ENCODE measurements at regions not wholly inside any gene's neighbourhood (a gene's known extent, or its start where the extent isn't known, plus 50 kb on each side); places are given as distances from the start of the nearest gene placed in this dataset.
"Not testable (repeated sequence)": the region's sequence is repeated elsewhere in the genome, so short reads cannot be mapped to it uniquely, and the experiment has no call there.

DNA sequence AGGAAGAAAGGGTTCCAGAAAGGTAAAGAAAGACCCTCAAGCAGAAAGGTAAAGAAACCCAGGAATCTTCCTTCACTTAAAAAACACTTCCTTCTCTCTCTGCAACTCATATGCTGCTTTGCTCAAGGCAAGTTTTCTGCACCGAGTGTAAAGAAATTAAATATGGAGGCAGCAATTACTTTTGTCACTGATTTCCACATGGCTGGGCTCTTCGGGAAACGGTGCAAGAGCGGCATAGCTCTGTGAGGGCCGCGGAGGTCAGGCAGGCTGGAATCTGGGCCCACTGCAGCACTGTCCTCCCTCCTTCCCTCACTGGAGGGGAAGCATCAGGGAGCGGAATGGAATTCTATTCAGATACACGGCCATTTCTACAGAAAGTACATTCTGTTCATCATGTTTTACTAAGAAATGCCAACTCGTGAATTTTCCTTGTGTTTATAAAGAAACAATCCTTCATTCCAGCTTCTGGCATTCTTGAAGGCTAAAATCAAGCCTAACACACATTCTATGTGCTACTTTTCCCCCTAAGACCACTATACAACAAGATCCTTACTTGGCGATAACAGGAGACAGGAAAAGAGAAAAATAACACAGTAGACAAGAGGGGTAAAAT is 212.2 kb downstream of the SIPA1L2 start:
- H3K4me3 Mint-ChIP-seq: no peak overlapping the region
- no peaks in the 10 kb centered on the region for H3K4me1 Mint-ChIP-seq
- no peaks in the 10 kb centered on the region for H3K9me3 Mint-ChIP-seq
- no peak for ATAC-seq
- H3K36me3 Mint-ChIP-seq: no peaks in the 10 kb centered on the region
- no peak overlapping the region for H3K27ac Mint-ChIP-seq
- peaks cover 10% of the 10 kb centered on the region for H3K27me3 Mint-ChIP-seq

DNA sequence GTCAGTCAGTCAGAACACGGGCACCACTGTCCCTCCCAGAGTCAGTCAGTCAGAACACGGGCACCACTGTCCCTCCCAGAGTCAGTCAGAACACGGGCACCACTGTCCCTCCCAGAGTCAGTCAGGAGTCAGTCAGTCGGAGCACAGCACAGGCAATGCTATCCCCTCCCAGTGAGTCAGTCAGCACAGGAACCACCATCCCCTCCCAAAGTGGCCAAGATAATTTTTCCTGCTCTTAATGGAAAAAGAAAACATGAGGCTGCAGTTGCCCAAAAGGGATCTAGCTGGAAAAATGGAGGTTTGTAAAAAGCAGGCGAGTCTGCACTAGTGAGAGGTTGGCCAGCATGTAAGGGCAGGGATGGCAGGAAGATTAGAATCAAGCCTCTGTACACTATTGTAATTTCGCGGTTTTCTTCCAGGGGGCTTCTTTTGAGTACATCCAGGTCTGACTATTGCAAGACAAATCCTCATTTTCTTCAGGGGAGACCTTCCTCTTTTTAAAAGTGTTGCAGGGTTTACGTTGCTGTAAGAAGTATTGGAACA is 213.8 kb downstream of the SIPA1L2 start:
- ATAC-seq: no peak
- Mint-ChIP-seq H3K4me3 (no peak overlapping the region), H3K27ac (no peak overlapping the region), H3K27me3 (peaks cover 10% of the 10 kb centered on the region), H3K4me1 (no peaks in the 10 kb centered on the region), H3K36me3 (no peaks in the 10 kb centered on the region), H3K9me3 (no peaks in the 10 kb centered on the region)

DNA sequence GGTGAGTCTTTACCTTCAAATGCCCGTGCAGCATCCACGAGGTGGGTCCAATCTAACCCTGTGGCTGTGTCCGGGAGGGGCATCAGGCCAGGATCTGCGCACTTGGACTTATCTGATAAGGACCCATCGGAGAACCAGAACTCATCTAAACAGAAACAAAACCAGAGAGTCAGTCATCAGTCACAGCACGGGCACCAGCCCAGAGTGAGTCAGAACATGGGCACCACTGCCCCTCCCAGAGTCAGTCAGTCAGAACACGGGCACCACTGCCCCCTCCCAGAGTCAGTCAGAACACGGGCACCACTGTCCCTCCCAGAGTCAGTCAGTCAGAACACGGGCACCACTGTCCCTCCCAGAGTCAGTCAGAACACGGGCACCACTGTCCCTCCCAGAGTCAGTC is 214.5 kb downstream of the SIPA1L2 start:
- H3K9me3 Mint-ChIP-seq, H3K4me3 Mint-ChIP-seq, H3K4me1 Mint-ChIP-seq, H3K27me3 Mint-ChIP-seq, ATAC-seq, H3K27ac Mint-ChIP-seq, H3K36me3 Mint-ChIP-seq: not testable (repeated sequence)

GRCh38 chr1:232414100-232414499 is 215.8 kb downstream of the SIPA1L2 start:
- Mint-ChIP-seq H3K9me3 (no peaks in the 10 kb centered on the region), H3K27me3 (peaks cover 10% of the 10 kb centered on the region), H3K27ac (no peak overlapping the region), H3K4me1 (no peaks in the 10 kb centered on the region), H3K4me3 (no peak overlapping the region), H3K36me3 (no peaks in the 10 kb centered on the region)
- ATAC-seq: no peak

- no peak overlapping the region for H3K4me3 Mint-ChIP-seq
- no peak overlapping the region for H3K27ac Mint-ChIP-seq
- ATAC-seq: no peak
- no peaks in the 10 kb centered on the region for H3K4me1 Mint-ChIP-seq
- no peaks in the 10 kb centered on the region for H3K36me3 Mint-ChIP-seq
- H3K9me3 Mint-ChIP-seq: no peaks in the 10 kb centered on the region
- peaks cover 10% of the 10 kb centered on the region for H3K27me3 Mint-ChIP-seq
Observed at GRCh38 chr1:232413674-232414073, 216.3 kb downstream of the SIPA1L2 start.

DNA sequence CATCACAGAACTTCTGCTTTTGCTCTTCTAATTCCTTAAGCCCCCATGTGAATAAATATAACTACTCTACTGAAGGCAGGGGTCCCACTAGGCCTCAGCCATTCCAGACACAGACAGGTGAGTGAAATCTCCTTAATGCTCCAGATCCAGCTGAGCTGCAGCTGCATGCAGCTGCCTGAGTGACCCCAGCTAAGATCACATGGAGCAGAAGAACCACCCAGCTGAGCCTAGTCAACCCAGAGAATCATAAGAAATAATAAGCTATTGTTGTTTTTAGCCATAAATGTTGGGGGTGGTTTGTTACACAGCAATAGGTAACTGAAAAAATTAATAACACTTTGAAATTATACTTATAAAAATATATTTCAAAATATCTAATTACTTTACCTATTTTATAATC is 220.3 kb downstream of the SIPA1L2 start:
- H3K4me1 Mint-ChIP-seq: no peaks in the 10 kb centered on the region
- H3K36me3 Mint-ChIP-seq: no peaks in the 10 kb centered on the region
- no peak for ATAC-seq
- H3K27me3 Mint-ChIP-seq: no peaks in the 10 kb centered on the region
- H3K27ac Mint-ChIP-seq: no peak overlapping the region
- no peaks in the 10 kb centered on the region for H3K9me3 Mint-ChIP-seq
- no peak overlapping the region for H3K4me3 Mint-ChIP-seq

GRCh38 chr1:232407120-232407519 is 222.8 kb downstream of the SIPA1L2 start:
- Mint-ChIP-seq H3K27ac (no peak overlapping the region), H3K9me3 (no peaks in the 10 kb centered on the region), H3K4me3 (no peak overlapping the region), H3K27me3 (no peaks in the 10 kb centered on the region), H3K4me1 (no peaks in the 10 kb centered on the region), H3K36me3 (no peaks in the 10 kb centered on the region)
- ATAC-seq: no peak

- ATAC-seq: no peak
- Mint-ChIP-seq H3K4me3 (no peak overlapping the region), H3K27ac (no peak overlapping the region), H3K36me3 (no peaks in the 10 kb centered on the region), H3K9me3 (peaks cover 3% of the 10 kb centered on the region), H3K27me3 (peaks cover 11% of the 10 kb centered on the region), H3K4me1 (no peaks in the 10 kb centered on the region)
Observed at GRCh38 chr1:232405781-232406180, 224.2 kb downstream of the SIPA1L2 start.

DNA sequence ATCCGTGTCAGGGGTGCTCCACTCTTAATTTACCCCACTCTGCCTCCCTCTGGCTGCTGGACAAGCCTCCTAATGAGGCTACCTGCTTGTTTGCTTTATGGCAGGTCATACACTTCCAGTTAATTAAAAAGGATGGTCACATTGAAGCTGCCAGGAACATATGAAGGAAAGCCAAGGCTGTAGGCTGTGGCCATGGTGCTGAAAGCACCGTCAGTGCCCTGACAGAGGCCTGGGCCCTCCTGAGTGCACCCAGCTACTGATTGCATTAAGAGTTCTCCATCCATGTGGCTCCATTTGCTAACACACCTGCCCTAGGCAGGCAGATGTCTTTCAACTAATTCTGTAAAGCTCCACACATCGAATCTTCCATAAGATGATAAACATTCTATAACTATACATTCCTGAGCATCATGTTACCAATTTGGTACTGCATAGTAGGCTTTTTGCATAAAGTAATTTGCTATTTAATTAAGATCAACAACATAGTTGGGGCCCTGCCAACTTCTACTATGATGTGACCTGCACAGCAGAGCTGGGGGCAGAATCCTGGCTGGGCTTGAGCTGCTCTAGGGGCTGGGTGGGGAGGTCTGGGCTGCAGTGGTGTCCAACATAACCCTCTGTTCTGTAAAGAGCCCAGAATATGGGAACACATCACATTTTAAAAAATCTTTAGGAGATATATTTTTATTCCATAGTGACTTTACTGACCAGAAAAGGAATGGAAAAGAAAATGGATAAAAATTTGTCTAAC is 224.8 kb downstream of the SIPA1L2 start:
- peaks cover 3% of the 10 kb centered on the region for H3K9me3 Mint-ChIP-seq
- H3K27ac Mint-ChIP-seq: no peak overlapping the region
- no peaks in the 10 kb centered on the region for H3K4me1 Mint-ChIP-seq
- H3K27me3 Mint-ChIP-seq: peaks cover 17% of the 10 kb centered on the region
- H3K36me3 Mint-ChIP-seq: no peaks in the 10 kb centered on the region
- no peak for ATAC-seq
- H3K4me3 Mint-ChIP-seq: no peak overlapping the region

DNA sequence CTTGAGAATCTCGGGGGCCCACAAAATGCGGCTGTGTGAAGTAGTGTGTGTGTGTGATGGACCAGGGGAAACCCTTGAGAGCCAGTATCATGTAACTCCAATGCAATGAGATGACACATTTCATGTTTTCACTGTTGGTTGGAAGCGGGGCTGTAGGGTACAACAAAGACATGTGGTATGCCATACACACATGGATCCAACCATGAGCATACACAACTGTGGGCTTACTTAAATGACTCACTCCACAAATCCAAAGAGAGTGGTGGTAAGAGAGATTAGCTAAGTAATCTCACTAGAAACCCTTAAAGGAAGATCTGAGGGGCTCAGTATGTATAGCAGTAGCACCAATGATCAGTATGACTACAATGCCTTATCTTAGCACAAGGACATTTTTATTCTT is 225.7 kb downstream of the SIPA1L2 start:
- Mint-ChIP-seq H3K9me3 (peaks cover 3% of the 10 kb centered on the region), H3K4me1 (no peaks in the 10 kb centered on the region), H3K27me3 (peaks cover 20% of the 10 kb centered on the region), H3K4me3 (no peak overlapping the region), H3K36me3 (no peaks in the 10 kb centered on the region), H3K27ac (no peak overlapping the region)
- ATAC-seq: no peak

DNA sequence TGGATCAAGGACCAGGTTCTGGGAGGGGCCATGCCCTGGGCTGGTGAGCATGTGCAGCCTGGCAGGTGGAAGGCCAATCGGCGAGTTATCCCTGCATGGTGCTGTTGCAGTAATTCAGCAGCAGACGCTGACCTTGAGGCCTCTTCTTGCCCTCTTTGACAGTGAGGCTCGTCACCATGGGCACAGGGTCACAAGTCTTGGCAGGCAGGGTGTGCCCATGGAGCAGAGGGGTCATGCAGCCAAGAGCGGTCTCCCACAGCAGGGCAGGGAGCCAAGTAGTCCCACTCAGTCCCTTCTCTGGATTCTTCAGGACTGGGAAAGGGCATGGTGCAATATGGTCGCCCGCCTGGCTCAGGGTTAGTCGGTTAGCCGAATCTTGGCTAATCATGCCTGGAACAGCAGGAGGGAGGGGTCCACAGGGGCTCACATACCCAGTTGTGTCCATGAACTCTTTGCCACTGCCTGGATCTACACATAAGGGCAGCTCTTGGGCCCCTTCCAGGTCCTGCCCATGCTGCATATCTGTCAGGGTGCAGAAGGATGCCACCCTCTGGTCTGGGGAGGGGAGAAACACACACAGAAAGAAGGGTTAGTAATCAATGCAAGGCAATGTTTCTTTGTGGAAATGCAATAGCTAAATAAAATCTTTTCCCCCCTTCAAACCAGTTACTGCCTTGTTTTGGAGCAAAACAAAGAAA is 226.8 kb downstream of the SIPA1L2 start:
- ATAC-seq: no peak
- H3K27me3 Mint-ChIP-seq: peaks cover 20% of the 10 kb centered on the region
- H3K4me3 Mint-ChIP-seq: no peak overlapping the region
- no peaks in the 10 kb centered on the region for H3K36me3 Mint-ChIP-seq
- no peak overlapping the region for H3K27ac Mint-ChIP-seq
- no peaks in the 10 kb centered on the region for H3K4me1 Mint-ChIP-seq
- H3K9me3 Mint-ChIP-seq: peaks cover 3% of the 10 kb centered on the region

DNA sequence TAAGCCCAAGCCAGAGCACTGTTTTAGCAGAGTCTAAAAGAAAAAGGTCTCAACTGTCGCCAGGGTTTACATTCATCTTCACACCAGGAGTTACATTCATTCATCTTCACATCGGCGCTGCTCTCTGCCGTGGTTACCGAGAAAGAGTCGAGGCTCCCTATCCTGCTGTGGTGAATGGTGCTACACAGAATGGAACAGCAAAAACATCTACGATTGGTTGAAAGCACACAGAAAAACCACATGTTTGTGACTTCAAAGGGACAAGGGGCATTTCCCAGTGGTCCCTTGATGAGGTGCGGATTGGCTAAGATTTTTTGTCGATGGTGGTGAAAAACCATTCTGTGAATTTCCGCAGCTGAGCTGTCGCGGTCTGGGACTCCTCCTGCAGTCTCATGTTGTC is 231.1 kb downstream of the SIPA1L2 start:
- Mint-ChIP-seq H3K27ac (no peak overlapping the region), H3K4me1 (no peaks in the 10 kb centered on the region), H3K9me3 (peaks cover 3% of the 10 kb centered on the region), H3K27me3 (peaks cover 20% of the 10 kb centered on the region), H3K4me3 (no peak overlapping the region), H3K36me3 (no peaks in the 10 kb centered on the region)
- ATAC-seq: no peak

DNA sequence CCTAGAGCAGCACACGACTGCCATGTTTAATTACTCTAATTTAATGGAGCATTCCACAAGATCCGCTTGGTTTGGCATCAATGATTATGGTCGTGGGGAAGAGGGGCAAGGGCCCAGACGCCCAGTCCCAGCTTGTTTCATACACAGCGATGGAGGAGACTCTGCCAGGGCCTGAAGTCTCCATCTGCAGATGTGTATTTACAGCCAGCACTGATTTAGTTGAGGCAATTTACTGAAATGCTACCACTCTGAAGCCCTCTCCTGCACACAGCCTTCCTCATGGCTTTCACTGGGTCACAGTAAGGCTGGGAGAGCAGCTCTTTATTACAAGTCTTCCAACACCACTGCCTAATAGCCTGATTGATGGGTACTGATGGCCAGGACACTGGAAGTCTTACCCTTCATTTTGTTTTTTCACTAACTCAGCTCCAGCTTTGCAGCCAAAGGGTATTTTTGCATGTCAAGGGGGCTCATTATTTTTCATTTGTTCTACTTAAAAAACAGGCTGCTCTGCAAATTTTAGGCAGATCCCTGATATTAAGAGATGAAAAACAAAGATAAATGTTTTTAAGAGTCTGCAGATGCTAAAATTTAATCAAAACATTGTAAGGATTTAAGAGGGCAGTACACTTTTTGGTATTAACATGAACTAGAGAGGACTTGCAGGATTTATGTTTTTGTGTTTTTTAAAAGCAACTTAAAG is 236.3 kb downstream of the SIPA1L2 start:
- Mint-ChIP-seq H3K9me3 (no peaks in the 10 kb centered on the region), H3K27ac (no peak overlapping the region), H3K27me3 (no peaks in the 10 kb centered on the region), H3K4me3 (no peak overlapping the region), H3K36me3 (no peaks in the 10 kb centered on the region), H3K4me1 (no peaks in the 10 kb centered on the region)
- no peak for ATAC-seq

DNA sequence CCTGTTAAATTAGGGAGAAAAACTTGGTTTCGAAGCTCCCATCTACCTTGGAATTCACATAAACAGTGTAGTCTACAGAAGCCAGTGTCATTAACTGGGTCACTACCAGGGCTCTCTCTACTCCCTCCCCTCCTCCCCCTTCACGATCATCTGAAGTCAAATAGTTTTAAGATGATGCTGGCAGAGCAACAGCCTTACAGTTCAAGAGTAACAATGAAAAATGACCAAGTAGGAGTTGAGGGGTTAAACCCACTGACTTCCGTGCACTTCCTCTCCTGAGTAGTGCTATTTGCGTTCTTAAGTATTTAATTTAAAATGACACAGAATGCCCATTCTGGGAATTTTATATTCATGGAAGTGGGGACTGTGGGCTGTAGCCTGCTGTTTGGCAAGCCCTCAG is 236.9 kb downstream of the SIPA1L2 start:
- H3K27me3 Mint-ChIP-seq: no peaks in the 10 kb centered on the region
- no peak overlapping the region for H3K4me3 Mint-ChIP-seq
- no peaks in the 10 kb centered on the region for H3K4me1 Mint-ChIP-seq
- no peaks in the 10 kb centered on the region for H3K9me3 Mint-ChIP-seq
- no peaks in the 10 kb centered on the region for H3K36me3 Mint-ChIP-seq
- ATAC-seq: no peak
- no peak overlapping the region for H3K27ac Mint-ChIP-seq

- Mint-ChIP-seq H3K4me3 (no peak overlapping the region), H3K9me3 (no peaks in the 10 kb centered on the region), H3K36me3 (no peaks in the 10 kb centered on the region), H3K27me3 (no peaks in the 10 kb centered on the region), H3K27ac (no peak overlapping the region), H3K4me1 (no peaks in the 10 kb centered on the region)
- no peak for ATAC-seq
Observed at GRCh38 chr1:232390590-232390989, 239.3 kb downstream of the SIPA1L2 start.

Data from stimulated activated memory B cell treated with anti-CD40 and anti-IgM and Interleukin-4, amounts not matched to agents 10 μg/mL and 1 μg/mL and 100 μg/mL, for 72 hours (primary cell).